ENCODE measurements at regions not wholly inside any gene's neighbourhood (a gene's known extent, or its start where the extent isn't known, plus 50 kb on each side); places are given as distances from the start of the nearest gene placed in this dataset.

DNA sequence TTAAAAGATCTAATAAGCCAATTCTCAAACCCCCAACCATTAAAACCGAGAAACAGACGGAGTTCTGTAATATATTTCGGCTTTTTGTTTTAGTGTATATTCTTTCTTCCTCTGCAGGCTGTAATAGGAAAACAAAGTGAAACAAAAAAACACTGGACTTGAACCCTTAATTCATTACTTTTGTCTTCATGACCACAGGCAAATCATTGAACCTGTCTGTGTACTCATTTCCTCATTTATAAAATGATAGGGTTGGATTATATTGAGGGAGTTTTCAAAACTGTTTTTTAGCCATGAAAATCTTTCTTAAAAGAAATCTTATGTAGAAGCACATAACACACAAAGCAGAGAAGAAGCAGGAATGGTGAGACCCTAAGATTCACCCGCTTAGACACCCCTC lies 278.8 kb downstream of the CD83 start:
- WGBS, 2 donors (ENCODE audit: low coverage in 1 of 2), result 90 to 98% methylated on average over 4 of the region's 4 CpGs
- in situ Hi-C loops (cut with MboI; ENCODE audit: low pct_ligation_motif_present in 1 of 4, low pct_unique_long_range_greater_than_20kb in 1 of 4, low sequenced_read_pairs in 3 of 4), result no loop called here
- Histone ChIP-seq H3K4me1 (no peaks in the 10 kb centered on the region), H3K4me3 (no peak overlapping the region), H3K27me3 (no peaks in the 10 kb centered on the region), H3K27ac (no peak overlapping the region), H3K36me3 (no peaks in the 10 kb centered on the region), H3K9me3 (no peaks in the 10 kb centered on the region)
- DNase-seq, result no peak
- intact Hi-C loops (cut with DNase I; ENCODE audit: low total_unique reads), result no loop called here
- no peak for TF ChIP-seq EP300 (IDR thresholded peaks at IDR 0.05; ENCODE audit: low read depth)

DNA sequence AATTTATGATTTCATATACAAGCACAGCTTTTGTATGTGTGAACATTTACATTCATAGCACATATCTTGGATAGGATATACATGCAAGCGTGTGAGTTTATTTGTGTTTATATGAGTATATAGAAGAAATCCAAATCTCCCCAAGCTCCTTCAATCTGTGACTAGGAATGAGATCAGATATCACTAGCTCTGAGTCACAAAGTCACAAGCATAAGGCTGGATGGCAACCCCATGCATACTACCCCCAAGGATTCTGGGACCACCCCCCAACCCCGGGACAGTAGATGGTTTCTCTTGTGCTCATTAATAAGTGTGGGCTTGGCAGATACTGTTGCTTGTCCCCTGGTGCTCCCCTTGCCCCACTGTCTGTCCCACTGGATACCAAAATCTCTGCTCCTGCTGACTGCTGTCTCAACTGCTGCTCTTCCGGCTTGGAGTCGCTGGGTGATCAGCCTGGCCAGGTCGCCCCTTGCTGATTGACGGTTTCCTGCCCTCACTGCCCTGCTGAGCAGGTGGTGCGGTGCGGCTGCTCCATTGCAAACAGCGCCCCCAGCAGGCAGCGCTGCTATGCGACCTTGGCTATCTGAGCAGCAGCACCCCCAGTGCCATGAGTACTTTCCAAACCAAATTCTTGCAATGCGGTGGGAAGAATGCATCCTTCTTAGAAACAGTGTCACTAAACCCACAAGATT lies 279.4 kb downstream of the CD83 start:
- Histone ChIP-seq H3K4me3 (no peak overlapping the region), H3K4me1 (no peaks in the 10 kb centered on the region), H3K27ac (no peak overlapping the region), H3K36me3 (no peaks in the 10 kb centered on the region), H3K9me3 (no peaks in the 10 kb centered on the region), H3K27me3 (no peaks in the 10 kb centered on the region)
- in situ Hi-C loops (cut with MboI; ENCODE audit: low pct_ligation_motif_present in 1 of 4, low pct_unique_long_range_greater_than_20kb in 1 of 4, low sequenced_read_pairs in 3 of 4) (no loop called here), intact Hi-C loops (cut with DNase I; ENCODE audit: low total_unique reads) (no loop called here)
- peak; percentile 26 for DNase-seq
- TF ChIP-seq POLR2A (IDR thresholded peaks at IDR 0.05) (no peak), CTCF (IDR thresholded peaks at IDR 0.05) (no peak), POLR2AphosphoS5 (IDR thresholded peaks at IDR 0.05) (no peak), EP300 (IDR thresholded peaks at IDR 0.05; ENCODE audit: low read depth) (no peak)
- WGBS, 2 donors (ENCODE audit: low coverage in 1 of 2), result 60 to 66% methylated on average over 8 to 12 of the region's 12 CpGs

DNA sequence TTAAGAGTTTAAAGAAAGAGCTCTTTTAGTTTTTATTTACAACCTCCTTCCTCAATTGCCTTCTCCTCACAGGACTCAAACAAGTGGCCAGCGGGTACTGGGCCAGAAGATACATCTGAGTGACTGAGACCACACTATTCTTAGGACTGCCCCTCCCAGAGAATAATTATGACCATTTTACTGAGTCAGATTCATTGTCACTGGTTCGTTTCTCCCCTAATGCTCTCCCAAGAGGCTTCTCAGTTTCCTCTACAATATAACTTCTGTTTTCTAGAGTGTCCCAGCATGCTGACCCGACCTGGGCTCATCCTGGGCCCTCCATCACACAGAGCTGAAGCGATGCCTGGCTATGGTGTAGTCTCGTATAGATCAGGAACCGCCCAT lies 279.9 kb downstream of the CD83 start:
- Histone ChIP-seq H3K27ac (no peak overlapping the region), H3K36me3 (no peaks in the 10 kb centered on the region), H3K4me3 (no peak overlapping the region), H3K27me3 (no peaks in the 10 kb centered on the region), H3K4me1 (no peaks in the 10 kb centered on the region), H3K9me3 (no peaks in the 10 kb centered on the region)
- no peak for DNase-seq
- intact Hi-C loops (cut with DNase I; ENCODE audit: low total_unique reads), result no loop called here
- WGBS, 2 donors (ENCODE audit: low coverage in 1 of 2), result 84% methylated on average over 6 of the region's 6 CpGs; no CpG with 5 or more reads in 1 of the 2 donors
- in situ Hi-C loops (cut with MboI; ENCODE audit: low pct_ligation_motif_present in 1 of 4, low pct_unique_long_range_greater_than_20kb in 1 of 4, low sequenced_read_pairs in 3 of 4), result no loop called here
- no peak for TF ChIP-seq CTCF (IDR thresholded peaks at IDR 0.05)
- TF ChIP-seq POLR2A (IDR thresholded peaks at IDR 0.05), result no peak
- no peak for TF ChIP-seq POLR2AphosphoS5 (IDR thresholded peaks at IDR 0.05)
- no peak for TF ChIP-seq EP300 (IDR thresholded peaks at IDR 0.05; ENCODE audit: low read depth)

DNA sequence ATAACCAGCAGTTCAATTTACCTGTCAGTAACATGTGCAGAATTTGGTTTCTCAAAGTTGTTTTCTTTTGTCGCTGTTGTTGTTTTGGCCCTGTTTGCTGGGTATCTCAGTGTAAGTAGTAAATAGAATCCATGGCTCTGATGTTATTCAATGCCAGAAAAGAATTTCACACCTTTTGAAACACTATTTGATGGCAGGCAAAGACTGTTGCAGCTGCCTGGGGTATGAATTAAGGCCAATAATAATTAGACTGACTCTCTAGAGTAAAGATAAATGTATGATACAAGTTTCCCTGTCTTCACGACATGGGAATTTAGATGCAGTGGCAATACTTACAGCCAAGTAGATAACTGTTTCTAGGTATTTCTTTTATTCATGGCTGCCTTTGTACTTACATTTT lies 281.4 kb downstream of the CD83 start:
- intact Hi-C loops (cut with DNase I; ENCODE audit: low total_unique reads) (no loop called here), in situ Hi-C loops (cut with MboI; ENCODE audit: low pct_ligation_motif_present in 1 of 4, low pct_unique_long_range_greater_than_20kb in 1 of 4, low sequenced_read_pairs in 3 of 4) (no loop called here)
- WGBS, 2 donors (ENCODE audit: low coverage in 1 of 2), result 91% methylated on average over 2 of the region's 2 CpGs
- Histone ChIP-seq H3K27ac (no peak overlapping the region), H3K4me1 (no peaks in the 10 kb centered on the region), H3K36me3 (no peaks in the 10 kb centered on the region), H3K4me3 (no peak overlapping the region), H3K27me3 (no peaks in the 10 kb centered on the region), H3K9me3 (no peaks in the 10 kb centered on the region)
- TF ChIP-seq POLR2AphosphoS5 (IDR thresholded peaks at IDR 0.05) (no peak), CTCF (IDR thresholded peaks at IDR 0.05) (no peak), POLR2A (IDR thresholded peaks at IDR 0.05) (no peak), EP300 (IDR thresholded peaks at IDR 0.05; ENCODE audit: low read depth) (no peak)
- DNase-seq, result no peak

- no peak for DNase-seq
- intact Hi-C loops (cut with DNase I; ENCODE audit: low total_unique reads), result no loop called here
- 87 to 91% methylated on average over 5 of the region's 5 CpGs for WGBS, 2 donors (ENCODE audit: low coverage in 1 of 2)
Measured at GRCh38 chr6:14399635-14400034, 282.1 kb downstream of the CD83 start.

More at GRCh38 chr6:14399635-14400034, 282.1 kb downstream of the CD83 start:
- TF ChIP-seq POLR2A (IDR thresholded peaks at IDR 0.05), result no peak
- TF ChIP-seq EP300 (IDR thresholded peaks at IDR 0.05; ENCODE audit: low read depth), result no peak
- no peak for TF ChIP-seq CTCF (IDR thresholded peaks at IDR 0.05)
- TF ChIP-seq POLR2AphosphoS5 (IDR thresholded peaks at IDR 0.05), result no peak
- in situ Hi-C loops (cut with MboI; ENCODE audit: low pct_ligation_motif_present in 1 of 4, low pct_unique_long_range_greater_than_20kb in 1 of 4, low sequenced_read_pairs in 3 of 4), result no loop called here
- H3K27me3 ChIP-seq, result no peaks in the 10 kb centered on the region
- no peak overlapping the region for H3K4me3 ChIP-seq
- H3K27ac ChIP-seq, result no peak overlapping the region
- H3K4me1 ChIP-seq, result no peaks in the 10 kb centered on the region
- H3K36me3 ChIP-seq, result no peaks in the 10 kb centered on the region
- H3K9me3 ChIP-seq, result no peaks in the 10 kb centered on the region
